GM12865 (cell line): ENCODE measurements at regions not wholly inside any gene's neighbourhood (a gene's known extent, or its start where the extent isn't known, plus 50 kb on each side); places are given as distances from the start of the nearest gene placed in this dataset.

Source experiments
- DNase-seq: peaks from one replicate; pipeline ENCODE4 v3.0.0; 2010; ENCODE audit warnings: low read depth
- H3K4me3 ChIP-seq: 2 replicates; pipeline ENCODE4 v1.5.1; 2011; ENCODE audit warnings: mild to moderate bottlenecking, low read depth, low read length, control low read depth
- CTCF ChIP-seq: IDR thresholded peaks from 2 replicates; pipeline ENCODE4 v1.5.1; 2011; ENCODE audit warnings: low read length, control low read depth, low read depth, inconsistent platforms; ENCODE audit not compliant: insufficient read depth; ENCODE audit errors: missing control alignments

GRCh38 chr2:66890166-66890742 lies 455.3 kb downstream of the MEIS1 start:
- DNase-seq, result no peak
- H3K4me3 ChIP-seq, result no peak overlapping the region
- TF ChIP-seq CTCF, result no peak

GRCh38 chr2:66895206-66895605 lies 460.3 kb downstream of the MEIS1 start:
- no peak overlapping the region for H3K4me3 ChIP-seq
- no peak for DNase-seq
- TF ChIP-seq CTCF, result no peak

- no peak for DNase-seq
- no peak overlapping the region for H3K4me3 ChIP-seq
- TF ChIP-seq CTCF, result no peak
Measured at GRCh38 chr2:66896131-66896530, 461.2 kb downstream of the MEIS1 start.

GRCh38 chr2:66897181-66897580 lies 462.3 kb downstream of the MEIS1 start:
- DNase-seq, result no peak

GRCh38 chr2:66897691-66898150 lies 462.8 kb downstream of the MEIS1 start:
- no peak overlapping the region for H3K4me3 ChIP-seq
- no peak for DNase-seq
- no peak for TF ChIP-seq CTCF

More at GRCh38 chr2:66897181-66897580, 462.3 kb downstream of the MEIS1 start:
- H3K4me3 ChIP-seq, result no peak overlapping the region
- TF ChIP-seq CTCF, result no peak

GRCh38 chr2:66899109-66899508 lies 464.2 kb downstream of the MEIS1 start:
- DNase-seq, result no peak
- TF ChIP-seq CTCF, result no peak
- no peak overlapping the region for H3K4me3 ChIP-seq

- no peak for DNase-seq
- no peak for TF ChIP-seq CTCF
- no peak overlapping the region for H3K4me3 ChIP-seq
Measured at GRCh38 chr2:66899648-66900047, 464.7 kb downstream of the MEIS1 start.
